GM12875 (cell line): ENCODE measurements at regions not wholly inside any gene's neighbourhood (a gene's known extent, or its start where the extent isn't known, plus 50 kb on each side); places are given as distances from the start of the nearest gene placed in this dataset.

ENCODE experiments used
- H3K4me3 ChIP-seq: one replicate; pipeline ENCODE4 v1.5.1; 2011; ENCODE audit warnings: low read depth, low read length, control low read depth
- CTCF ChIP-seq: IDR thresholded peaks from 2 replicates; pipeline ENCODE4 v1.5.1; 2011; ENCODE audit warnings: low read depth, mild to moderate bottlenecking, control low read depth, inconsistent platforms, low read length, moderate library complexity, borderline replicate concordance; ENCODE audit not compliant: insufficient read depth

- TF ChIP-seq CTCF, result peak; percentile 49; the same call in 1 of the 2 replicates
- no peak overlapping the region for H3K4me3 ChIP-seq
Measured at GRCh38 chr2:147331790-147332419, 512.9 kb upstream of the ACVR2A start.

- TF ChIP-seq CTCF, result no peak
- no peak overlapping the region for H3K4me3 ChIP-seq
Measured at GRCh38 chr2:147330925-147331324, 513.9 kb upstream of the ACVR2A start.

- no peak overlapping the region for H3K4me3 ChIP-seq
- TF ChIP-seq CTCF, result no peak
Measured at GRCh38 chr2:147327613-147328012, 517.2 kb upstream of the ACVR2A start.

- no peak overlapping the region for H3K4me3 ChIP-seq
- no peak for TF ChIP-seq CTCF
Measured at GRCh38 chr2:147325990-147326389, 518.8 kb upstream of the ACVR2A start.

GRCh38 chr2:147320146-147320545, 524.7 kb upstream of the ACVR2A start:
- no peak for TF ChIP-seq CTCF

GRCh38 chr2:147311058-147311430, 533.8 kb upstream of the ACVR2A start:
- no peak overlapping the region for H3K4me3 ChIP-seq
- TF ChIP-seq CTCF, result no peak

More at GRCh38 chr2:147320146-147320545, 524.7 kb upstream of the ACVR2A start:
- H3K4me3 ChIP-seq, result no peak overlapping the region

- no peak overlapping the region for H3K4me3 ChIP-seq
- no peak for TF ChIP-seq CTCF
Measured at GRCh38 chr2:147310335-147311057, 534.3 kb upstream of the ACVR2A start.
